SK-N-MC (cell line): ENCODE measurements at regions not wholly inside any gene's neighbourhood (a gene's known extent, or its start where the extent isn't known, plus 50 kb on each side); places are given as distances from the start of the nearest gene placed in this dataset.

Source experiments
- DNase-seq: peaks from one replicate; pipeline ENCODE4 v3.0.0-alpha.2; 2011; ENCODE audit warnings: low read depth, low spot score
- H3K27ac ChIP-seq: fragments of 200-600 bp; sonication (generic); 2 replicates; pipeline ENCODE4 v1.5.1; 2016; ENCODE audit warnings: mixed run types
- H3K36me3 ChIP-seq: fragments of 200-600 bp; sonication (generic); 2 replicates; pipeline ENCODE4 v1.6.1; 2017; ENCODE audit warnings: antibody characterized with exemption, low read length, mixed read lengths; ENCODE audit not compliant: insufficient read depth
- H3K4me3 ChIP-seq: fragments of 200-600 bp; sonication (generic); 2 replicates; pipeline ENCODE4 v1.5.1; 2016
- H3K9ac ChIP-seq: fragments of 200-600 bp; sonication (generic); 2 replicates; pipeline ENCODE4 v1.8.0; 2017; ENCODE audit warnings: mixed run types, mixed read lengths; ENCODE audit not compliant: insufficient read length
- H3K9me3 ChIP-seq: fragments of 200-600 bp; sonication (generic); 2 replicates; pipeline ENCODE4 v1.6.1; 2017; ENCODE audit warnings: low read depth, mild to moderate bottlenecking, antibody characterized with exemption, low read length, moderate library complexity, mixed read lengths
- EZH2 ChIP-seq: fragments of 200-600 bp; sonication (generic); IDR thresholded peaks from one replicate; pipeline ENCODE4 v1.6.1; 2017; ENCODE audit warnings: antibody characterized with exemption
- FOXP2 ChIP-seq: optimal IDR thresholded peaks from 2 replicates; pipeline ENCODE3; 2011; ENCODE audit warnings: mild to moderate bottlenecking, moderate library complexity; ENCODE audit not compliant: insufficient read depth; ENCODE audit errors: extremely low read length, control extremely low read depth
- POLR2AphosphoS5 ChIP-seq: IDR thresholded peaks from 2 replicates; pipeline ENCODE4 v1.6.1; 2012; ENCODE audit warnings: mild to moderate bottlenecking, low read depth, low read length, borderline replicate concordance

DNA sequence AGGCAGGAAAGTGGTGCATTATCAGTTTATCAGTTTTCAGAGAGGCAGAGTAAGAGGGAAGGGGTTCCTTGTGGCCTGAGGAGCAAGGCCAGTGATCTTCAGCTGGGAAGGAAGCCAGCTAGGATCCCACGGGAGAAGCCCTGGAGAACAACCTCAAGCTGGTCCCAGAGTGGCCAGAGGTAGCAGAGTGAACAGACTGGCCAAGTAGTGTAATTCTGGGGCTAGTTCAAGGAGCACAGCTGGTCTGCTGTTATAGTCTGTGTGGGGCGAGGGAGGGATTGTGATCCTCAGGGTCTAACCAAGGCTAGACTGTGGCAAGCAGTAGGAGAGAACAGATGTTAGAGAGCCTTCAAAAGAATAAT is 164.6 kb downstream of the CARTPT start:
- TF ChIP-seq FOXP2 (no peak), POLR2AphosphoS5 (no peak), EZH2 (no peak)
- Histone ChIP-seq H3K36me3 (no peaks in the 10 kb centered on the region), H3K27ac (no peak overlapping the region), H3K4me3 (no peak overlapping the region), H3K9me3 (no peaks in the 10 kb centered on the region), H3K9ac (no peak overlapping the region)
- no peak for DNase-seq

DNA sequence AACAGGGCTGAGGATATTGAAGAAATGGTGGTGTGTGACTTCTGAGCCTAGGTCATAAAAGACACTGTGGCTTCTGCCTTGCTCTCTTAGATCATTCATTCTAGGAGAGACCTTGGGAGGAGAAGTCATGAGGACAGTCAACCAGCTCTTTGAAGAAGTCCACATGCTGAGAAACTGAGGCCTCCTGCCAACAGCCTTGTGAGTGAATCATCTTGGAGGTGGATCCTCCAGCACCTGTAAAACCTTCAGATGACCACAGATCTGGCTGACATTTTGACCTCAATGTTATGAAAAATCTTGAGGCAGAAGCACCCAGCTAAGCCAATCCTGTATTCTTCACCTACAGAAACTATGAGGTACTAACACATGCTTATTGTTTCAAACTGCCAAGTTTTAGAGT is 165.9 kb downstream of the CARTPT start:
- Histone ChIP-seq H3K27ac (no peak overlapping the region), H3K9ac (no peak overlapping the region)
- no peak for TF ChIP-seq EZH2
- TF ChIP-seq POLR2AphosphoS5 = no peak
- no peak for TF ChIP-seq FOXP2

DNA sequence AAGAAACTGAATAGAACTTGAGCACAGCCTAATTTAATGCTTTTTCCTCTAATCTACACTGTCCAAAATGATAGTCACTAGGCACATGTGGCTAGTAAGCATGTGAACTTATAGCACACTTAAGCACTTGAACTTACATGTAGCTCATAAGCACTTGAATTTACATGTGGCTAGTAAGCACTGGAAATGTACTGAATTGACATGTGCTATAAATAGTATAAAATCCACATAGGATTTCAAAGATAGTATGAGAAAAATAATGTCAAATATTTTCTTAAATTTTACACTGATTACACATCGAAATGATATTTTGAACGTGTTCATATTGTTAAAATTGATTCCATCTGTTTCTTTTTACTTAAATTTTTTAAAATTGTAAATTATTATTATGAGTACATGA is 167.3 kb downstream of the CARTPT start:
- no peak for DNase-seq
- Histone ChIP-seq H3K36me3 (no peaks in the 10 kb centered on the region), H3K4me3 (no peak overlapping the region), H3K9ac (no peak overlapping the region), H3K9me3 (no peaks in the 10 kb centered on the region), H3K27ac (no peak overlapping the region; the same call in 1 of the 2 replicates)
- TF ChIP-seq FOXP2 (no peak), EZH2 (no peak), POLR2AphosphoS5 (no peak)

More for the DNA sequence above, 165.9 kb downstream of the CARTPT start:
- Histone ChIP-seq H3K9me3 (no peaks in the 10 kb centered on the region), H3K4me3 (no peak overlapping the region), H3K36me3 (no peaks in the 10 kb centered on the region)
- no peak for DNase-seq

DNA sequence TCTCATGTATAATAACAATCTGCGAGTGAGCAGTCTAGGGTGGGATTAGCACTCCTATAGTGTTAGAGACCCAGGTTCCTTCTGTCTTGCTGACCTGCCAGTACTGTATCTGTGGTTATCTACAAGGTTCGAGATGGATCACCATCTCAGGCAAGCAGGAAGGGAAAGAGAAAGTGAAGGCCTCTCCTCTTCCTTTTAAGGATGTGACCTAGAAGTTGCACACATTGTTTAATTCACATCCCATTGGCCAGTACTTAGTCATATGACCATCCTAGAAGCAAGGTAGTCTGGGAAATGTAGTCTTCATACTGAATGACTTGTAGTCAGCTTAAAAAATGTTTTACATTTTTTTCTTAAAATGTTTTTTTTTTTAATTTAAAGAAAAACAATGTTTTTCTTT is 168.6 kb downstream of the CARTPT start:
- DNase-seq = peak; percentile 26
- Histone ChIP-seq H3K36me3 (no peaks in the 10 kb centered on the region), H3K9me3 (no peaks in the 10 kb centered on the region), H3K4me3 (no peak overlapping the region), H3K9ac (no peak overlapping the region), H3K27ac (no peak overlapping the region)
- TF ChIP-seq FOXP2 = no peak
- TF ChIP-seq POLR2AphosphoS5 = no peak
- no peak for TF ChIP-seq EZH2

DNA sequence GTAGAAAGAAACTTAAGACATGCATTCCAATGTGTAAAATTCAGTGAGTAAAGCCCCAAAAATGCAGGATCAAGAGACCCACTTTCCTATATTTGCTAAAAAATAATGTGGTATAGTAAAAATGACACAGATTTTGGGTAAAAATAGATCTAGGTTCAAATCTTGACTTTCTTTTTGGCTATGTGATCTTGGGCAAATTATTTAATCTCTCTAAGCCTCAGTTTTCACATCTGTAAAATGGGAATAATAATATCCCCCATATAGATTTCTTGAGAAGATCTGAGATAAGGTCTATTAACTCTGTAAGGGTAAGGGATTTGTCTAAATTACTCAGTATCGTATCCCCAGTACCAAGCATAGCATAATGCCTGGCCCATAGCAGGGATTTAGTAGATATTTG is 172.3 kb downstream of the CARTPT start:
- DNase-seq = no peak
- TF ChIP-seq FOXP2 = no peak
- no peak for TF ChIP-seq POLR2AphosphoS5
- no peak for TF ChIP-seq EZH2
- Histone ChIP-seq H3K9me3 (no peaks in the 10 kb centered on the region), H3K9ac (no peak overlapping the region), H3K36me3 (no peaks in the 10 kb centered on the region), H3K4me3 (no peak overlapping the region), H3K27ac (no peak overlapping the region)

DNA sequence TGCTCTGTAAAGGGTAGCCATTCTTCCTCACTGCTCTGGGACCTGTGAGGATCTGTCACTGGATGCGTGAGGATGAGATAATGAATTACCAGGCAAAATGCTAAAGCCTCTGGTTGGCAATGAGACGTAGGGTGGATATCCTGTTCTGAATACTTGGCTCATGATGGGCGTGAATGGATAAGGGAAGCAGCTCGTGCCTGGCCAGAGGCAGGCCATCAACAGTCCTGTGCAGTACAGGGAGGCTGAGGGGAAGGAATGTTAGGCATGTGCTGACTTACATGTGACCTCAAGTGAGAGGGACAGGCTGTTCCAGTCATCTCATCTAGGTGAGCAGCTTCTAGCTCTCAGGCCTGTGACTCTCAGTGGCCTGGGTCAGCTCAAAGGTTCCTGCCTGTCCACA is 172.8 kb downstream of the CARTPT start:
- Histone ChIP-seq H3K27ac (no peak overlapping the region), H3K4me3 (no peak overlapping the region), H3K9me3 (no peaks in the 10 kb centered on the region), H3K9ac (no peak overlapping the region), H3K36me3 (no peaks in the 10 kb centered on the region)
- no peak for DNase-seq
- TF ChIP-seq FOXP2 (no peak), EZH2 (no peak), POLR2AphosphoS5 (no peak)

DNA sequence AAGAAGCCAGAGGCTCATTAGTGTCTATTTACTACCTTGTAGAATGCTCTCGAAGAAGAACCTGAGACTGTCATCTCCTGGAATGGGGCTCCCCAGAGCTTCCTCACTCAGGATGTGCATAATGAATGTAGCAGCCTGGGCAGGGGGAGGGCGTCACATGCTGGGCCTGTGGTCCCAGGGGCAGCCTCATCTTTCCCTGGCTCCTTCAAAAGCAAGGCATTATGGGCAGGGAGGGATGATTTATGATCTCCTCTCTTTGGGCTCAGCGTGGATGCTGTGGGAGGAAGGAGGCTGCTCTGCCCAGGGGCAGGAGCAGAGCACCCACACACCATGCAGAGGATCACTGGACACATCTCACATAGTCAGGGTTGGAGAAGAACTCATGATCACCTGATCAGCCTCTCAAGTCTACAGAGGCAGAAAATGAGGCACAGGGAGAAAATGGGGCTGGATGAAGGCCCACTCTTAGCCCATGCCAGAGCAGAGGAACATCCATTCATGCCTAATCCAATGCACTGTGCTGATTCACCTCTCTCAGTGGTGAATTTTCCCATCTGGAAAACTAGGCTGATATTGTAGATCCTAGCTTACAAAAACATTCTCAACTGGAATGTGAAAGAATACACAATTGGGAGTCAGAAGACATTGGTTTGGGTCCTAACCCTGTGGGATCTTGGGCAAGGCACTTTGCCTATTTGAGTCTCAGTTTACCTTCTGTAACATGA is 173.7 kb downstream of the CARTPT start:
- Histone ChIP-seq H3K4me3 (no peak overlapping the region), H3K9ac (no peak overlapping the region), H3K9me3 (no peaks in the 10 kb centered on the region), H3K36me3 (no peaks in the 10 kb centered on the region), H3K27ac (no peak overlapping the region)
- no peak for DNase-seq
- TF ChIP-seq EZH2 (no peak), POLR2AphosphoS5 (no peak), FOXP2 (no peak)

DNA sequence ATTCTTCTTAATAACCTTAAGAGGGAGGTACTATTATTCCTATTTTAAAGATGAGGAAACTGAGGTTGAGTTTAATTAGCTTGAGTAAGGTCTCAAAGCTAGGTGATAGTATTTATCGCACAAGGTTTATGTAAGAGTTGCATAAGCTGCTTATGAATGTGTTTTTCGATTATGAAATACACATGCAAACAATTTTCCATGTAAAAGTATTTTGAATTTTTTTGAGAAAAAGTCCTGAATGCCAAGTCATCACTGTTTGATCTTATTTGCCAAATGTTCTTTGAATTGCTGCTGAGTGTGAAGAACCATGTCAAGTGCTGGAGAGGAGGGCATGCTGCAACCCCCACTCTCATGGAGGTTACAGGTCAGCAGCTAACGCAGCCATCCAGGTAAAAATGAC is 174.4 kb downstream of the CARTPT start:
- TF ChIP-seq FOXP2 (no peak), POLR2AphosphoS5 (no peak), EZH2 (no peak)
- Histone ChIP-seq H3K9me3 (no peaks in the 10 kb centered on the region), H3K4me3 (no peak overlapping the region), H3K27ac (no peak overlapping the region), H3K9ac (no peak overlapping the region), H3K36me3 (no peaks in the 10 kb centered on the region)
- DNase-seq = no peak

DNA sequence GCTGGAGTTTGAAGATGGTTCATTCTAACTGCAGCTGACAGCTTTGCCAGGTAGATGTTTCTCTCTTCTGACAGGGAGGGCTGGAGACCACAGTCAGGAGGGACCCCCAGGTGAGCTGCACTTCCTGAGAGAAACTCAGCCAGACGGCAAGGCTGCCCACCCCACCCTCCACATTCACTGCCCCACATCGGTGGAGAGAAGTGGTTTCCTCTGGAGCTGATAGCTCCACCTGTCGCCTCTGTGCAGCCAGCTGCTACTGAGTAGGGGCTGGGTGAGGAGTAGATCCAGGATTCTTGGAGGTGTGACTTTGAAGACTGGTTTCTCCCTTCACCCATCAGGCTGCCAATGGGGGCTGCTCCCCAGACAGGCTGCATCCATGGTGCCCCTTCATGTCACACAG is 175.0 kb downstream of the CARTPT start:
- Histone ChIP-seq H3K9me3 (no peaks in the 10 kb centered on the region), H3K9ac (no peak overlapping the region), H3K4me3 (no peak overlapping the region), H3K36me3 (no peaks in the 10 kb centered on the region), H3K27ac (no peak overlapping the region)
- TF ChIP-seq FOXP2 (no peak), POLR2AphosphoS5 (no peak), EZH2 (no peak)
- DNase-seq = no peak

DNA sequence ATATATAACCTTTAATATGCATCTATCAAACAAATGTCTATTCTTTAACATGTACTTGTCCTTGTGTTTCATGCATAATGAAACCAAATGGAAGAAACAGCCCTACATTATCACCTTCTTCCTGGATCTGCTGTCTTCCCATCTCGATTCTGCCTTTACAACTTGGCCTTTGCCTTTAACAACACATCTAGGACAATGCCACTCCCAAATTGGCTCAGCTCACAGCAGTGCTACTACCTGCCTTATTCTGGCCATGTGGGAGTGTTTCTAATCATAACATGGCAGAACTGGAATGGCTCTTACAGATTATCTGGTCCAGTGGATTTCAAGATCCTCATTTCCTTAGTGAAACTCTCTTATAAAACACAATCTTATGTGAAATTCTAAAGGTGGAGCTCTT is 176.5 kb downstream of the CARTPT start:
- H3K36me3 ChIP-seq = no peaks in the 10 kb centered on the region
- no peak overlapping the region for H3K4me3 ChIP-seq
- H3K9me3 ChIP-seq = no peaks in the 10 kb centered on the region
- TF ChIP-seq FOXP2 = no peak
- no peak for TF ChIP-seq POLR2AphosphoS5
- TF ChIP-seq EZH2 = no peak
- no peak for DNase-seq
- no peak overlapping the region for H3K27ac ChIP-seq
- no peak overlapping the region for H3K9ac ChIP-seq
